ENCODE measurements at regions not wholly inside any gene's neighbourhood (a gene's known extent, or its start where the extent isn't known, plus 50 kb on each side); places are given as distances from the start of the nearest gene placed in this dataset.

DNA sequence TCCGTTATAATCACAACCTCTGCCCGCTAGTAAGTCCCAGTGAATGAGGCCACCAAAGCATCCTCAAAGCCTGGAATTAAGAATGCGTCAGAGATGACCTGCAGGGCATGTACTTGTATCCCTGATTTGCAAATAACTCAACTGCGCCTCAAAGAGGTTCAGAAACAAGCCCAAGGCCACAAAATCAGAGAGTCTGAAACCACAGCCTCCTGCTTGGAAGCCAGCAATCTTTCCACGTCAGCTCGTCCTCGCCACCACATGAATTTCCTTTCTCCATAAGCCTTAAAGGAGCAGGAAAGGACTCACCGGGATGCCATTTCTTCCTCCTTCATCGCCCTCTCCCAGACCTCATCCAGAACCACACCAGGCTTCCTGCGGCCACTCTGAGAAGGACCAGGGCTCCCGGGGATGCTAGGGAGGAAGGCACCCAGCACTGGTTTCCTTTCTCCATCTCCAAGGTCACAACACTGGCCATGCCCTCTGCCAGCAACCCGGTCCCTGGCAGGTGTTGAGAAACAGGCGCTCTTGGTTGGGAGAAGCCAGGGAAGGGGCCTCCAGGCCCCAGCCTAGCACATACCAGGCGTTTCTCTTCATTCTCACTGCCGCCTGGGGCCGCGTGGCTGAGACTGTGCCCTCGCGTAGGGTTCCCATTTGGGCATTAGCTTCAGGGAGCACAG is 191.2 kb upstream of the DIO3 start:
- H3K4me3 ChIP-seq (ENCODE audit: low read length): no peak overlapping the region
- no peak for DNase-seq (ENCODE audit: low read depth, low spot score)

DNA sequence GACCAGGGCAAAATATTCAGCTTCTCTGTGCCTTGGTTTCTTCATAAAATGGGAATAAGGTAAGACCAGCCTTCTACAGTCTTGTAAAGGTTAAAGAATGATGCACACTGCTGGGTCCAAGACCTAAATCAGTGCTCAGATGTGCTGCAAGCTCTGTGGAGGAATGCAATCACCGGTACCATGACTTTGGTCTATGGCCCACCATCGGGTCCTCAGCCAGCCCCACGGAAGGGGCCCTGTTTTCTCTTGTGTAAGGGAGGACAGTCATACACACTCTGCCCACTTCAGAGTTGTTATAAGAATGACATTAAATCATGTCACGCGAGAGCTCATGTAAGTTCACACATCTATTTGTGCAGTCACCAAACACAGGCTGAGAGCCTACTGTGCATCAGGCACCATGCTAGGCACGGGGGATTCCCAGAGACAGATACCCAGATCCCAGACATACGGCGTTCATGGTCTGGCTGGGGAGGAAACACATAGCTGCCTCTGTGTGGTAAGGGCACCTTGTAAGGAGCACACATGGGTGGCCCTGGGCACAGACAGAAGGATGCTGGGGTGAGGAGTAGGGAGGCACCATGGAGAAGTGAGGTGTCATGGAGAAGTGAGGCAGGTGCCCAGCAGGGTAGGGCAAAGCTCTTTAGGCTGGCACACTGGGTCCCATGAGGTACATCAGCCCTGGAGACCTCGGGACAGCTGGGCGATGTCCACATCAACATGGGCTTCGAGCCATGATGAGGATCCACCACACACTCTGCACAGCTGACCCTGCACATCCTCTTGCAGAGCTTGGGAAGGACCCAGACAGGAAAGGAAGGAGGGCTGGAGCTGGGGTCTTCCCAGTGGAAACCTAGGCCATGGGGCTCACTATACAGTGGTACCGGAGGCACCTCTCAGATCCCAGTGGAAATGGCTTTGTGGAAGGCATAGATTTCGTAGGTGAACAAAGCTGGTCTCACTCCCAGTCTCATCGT is 190.4 kb upstream of the DIO3 start:
- no peak for DNase-seq (ENCODE audit: low read depth, low spot score)
- H3K4me3 ChIP-seq (ENCODE audit: low read length): no peak overlapping the region

DNA sequence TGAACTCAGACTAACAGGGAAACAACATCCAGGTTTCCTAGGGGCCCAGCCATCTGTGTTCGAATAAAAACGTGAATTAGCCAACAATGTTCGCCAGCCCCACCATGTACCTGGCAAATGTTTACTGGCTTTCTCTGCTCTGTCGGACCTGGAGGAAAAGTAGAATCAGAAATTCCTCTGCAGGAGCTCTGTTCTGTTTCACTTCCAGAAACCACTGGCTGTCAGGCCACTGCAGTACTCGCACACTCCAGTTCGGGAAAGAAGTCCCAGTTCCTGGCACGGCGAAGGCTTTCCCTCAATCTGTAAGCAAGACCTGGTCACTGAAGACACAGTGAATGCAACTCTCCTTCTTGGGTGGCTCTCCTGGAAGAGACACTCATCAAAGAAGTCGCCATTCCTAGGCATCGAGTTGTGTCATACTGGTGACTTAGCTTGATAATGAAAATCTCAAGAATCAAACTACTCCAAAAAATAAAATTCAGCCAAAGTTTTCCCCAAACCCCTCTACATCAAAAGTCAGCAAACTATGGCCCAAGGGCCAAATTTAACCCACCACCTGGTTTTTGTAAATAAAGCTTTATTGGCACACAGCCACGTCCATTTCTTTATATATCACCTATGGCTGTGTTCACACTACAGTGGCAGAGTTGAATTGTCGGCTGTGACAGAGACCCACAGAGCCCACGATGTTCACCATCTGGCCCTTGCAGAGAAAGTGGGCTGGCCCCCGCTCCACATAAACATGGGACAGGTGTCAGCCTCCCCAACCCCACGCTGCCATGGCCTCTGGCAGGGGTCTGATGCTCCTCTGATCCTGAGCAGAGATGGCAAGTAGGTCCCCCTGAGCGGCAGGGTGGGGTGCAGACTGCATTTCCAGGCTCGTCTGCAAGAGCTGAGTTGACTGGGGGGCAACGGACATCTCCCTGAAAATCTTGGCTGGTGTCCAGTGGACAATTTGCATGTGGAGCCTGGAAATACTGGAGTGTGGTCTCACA is 189.2 kb upstream of the DIO3 start:
- no peak overlapping the region for H3K4me3 ChIP-seq (ENCODE audit: low read length)
- no peak for DNase-seq (ENCODE audit: low read depth, low spot score)

DNA sequence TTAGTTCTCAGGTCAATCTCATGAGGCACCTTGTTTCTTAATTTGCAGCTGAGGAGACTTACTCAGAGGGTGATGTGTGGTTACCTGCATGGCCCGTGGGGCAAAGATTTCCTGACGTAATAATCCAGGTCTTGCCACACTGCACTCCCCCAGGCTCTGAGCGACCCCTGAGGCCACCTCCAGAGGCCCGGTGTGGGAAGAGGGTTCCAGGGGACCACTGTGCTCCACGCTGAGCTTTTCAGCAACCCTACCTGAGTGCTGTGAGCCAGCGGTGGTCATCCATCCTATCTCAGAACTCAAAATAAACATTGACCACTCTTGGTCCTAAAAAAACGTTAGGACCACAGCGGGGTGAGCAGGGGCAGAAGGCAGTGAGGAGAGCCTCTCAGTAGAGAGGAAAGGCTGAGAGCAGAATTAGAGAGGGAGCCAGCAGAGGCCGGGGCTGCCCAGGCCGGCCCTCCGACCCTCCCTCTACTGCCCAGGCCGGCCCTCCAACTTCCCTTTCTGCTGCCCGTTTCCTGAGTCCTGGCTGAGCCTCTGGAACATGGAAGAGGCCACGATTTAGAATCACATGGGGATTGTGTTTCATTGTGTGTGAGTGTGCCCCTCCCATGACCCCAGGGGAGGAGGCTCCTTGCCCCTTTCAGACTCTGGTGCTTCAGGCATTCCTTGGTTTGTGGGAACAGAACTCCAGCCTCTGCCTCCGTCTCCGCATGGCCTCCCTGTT is 188.2 kb upstream of the DIO3 start:
- no peak for DNase-seq (ENCODE audit: low read depth, low spot score)
- H3K4me3 ChIP-seq (ENCODE audit: low read length): no peak overlapping the region

DNA sequence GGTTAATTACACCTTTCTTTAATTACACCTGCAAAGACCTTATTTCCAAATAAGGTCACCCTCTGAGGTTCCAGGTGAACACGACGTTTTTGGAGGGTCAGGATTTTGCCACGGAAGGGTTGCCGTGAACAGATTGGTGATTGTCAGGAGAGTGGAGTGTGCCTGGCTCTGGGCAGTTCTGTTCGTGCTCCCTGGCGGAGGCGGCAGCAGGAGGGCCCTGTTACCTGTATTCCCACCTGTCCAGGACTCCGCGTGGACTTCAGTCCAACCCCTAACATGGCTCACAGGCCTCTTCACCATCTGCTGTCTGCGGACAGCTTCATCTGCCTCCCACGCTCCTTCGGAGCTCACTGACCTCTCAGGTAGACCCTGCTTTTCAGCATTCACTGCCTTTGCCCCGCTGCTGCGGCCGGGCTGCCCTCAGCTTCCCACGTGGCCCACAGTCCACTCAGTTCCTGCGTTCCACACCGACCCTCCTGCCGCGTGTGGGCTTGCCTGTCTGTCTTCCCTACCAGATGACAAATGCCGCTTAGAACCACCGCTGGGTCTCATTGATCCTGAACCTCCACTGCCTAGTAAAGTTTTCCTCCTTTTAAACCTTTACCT is 187.5 kb upstream of the DIO3 start:
- no peak for DNase-seq (ENCODE audit: low read depth, low spot score)
- no peak overlapping the region for H3K4me3 ChIP-seq (ENCODE audit: low read length)

DNA sequence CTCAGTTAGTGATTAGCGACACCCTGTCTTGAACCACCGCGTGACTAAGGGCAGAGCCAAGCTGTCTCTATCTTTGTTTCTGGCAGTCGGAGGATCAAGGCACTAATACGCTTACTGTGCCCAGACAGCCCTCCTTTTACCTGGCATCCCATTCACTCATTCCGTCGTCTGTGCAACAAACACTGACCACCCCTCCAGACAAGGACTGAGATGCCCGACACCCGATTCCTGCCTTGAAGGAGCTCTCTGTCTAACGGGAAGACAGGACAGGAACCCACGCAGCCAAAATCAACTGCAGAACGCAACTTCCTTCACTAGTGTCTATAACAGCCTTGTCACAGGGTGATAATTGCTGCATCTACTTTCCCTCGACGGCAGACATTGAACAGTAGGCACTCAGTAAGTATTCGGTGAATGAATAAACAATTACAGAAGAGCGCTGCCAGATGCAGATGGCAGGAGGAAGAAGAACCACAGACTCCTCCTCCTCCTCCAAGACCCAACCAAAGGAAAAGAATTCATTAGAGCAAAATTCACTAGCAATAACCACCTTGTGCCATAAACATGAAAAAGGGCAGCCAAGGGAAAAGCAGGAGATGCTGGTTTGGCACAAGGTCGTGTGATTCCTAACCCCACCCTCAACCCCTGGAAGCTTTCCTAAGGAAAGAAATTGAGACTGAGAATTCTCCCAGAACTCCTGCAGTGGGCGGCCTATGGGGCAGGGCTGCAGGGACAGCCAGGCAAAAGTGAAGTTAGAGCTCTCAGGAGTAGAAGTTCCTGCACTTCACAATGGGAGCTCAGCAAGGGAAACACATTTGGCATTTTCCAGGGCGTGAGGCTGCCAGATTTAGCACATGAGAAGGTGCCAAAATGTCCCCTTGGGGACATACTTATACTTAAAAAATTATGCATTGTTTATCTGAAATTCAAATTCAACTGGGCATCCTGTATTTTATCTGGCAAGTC is 186.6 kb upstream of the DIO3 start:
- no peak overlapping the region for H3K4me3 ChIP-seq (ENCODE audit: low read length)
- no peak for DNase-seq (ENCODE audit: low read depth, low spot score)

DNA sequence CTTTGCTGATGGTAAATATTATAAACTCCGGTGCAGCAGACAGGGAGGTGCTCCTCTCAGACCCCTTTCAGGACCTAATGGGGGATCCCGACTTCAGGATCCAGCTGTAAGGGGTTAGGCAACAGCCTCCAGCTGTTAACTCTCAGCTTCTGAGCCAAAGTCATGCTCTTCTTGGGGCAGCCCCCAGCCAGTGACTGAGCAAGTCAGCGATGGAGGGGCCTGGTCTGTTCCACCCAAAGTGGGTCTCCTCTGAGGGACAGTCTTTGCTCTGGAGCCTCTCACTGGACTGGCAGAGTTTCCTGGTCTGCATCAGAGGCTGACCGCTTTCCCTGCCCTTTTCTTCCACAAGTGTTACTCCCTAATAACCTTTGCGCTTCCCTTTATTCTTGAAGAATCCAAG is 184.2 kb upstream of the DIO3 start:
- no peak overlapping the region for H3K4me3 ChIP-seq (ENCODE audit: low read length)
- no peak for DNase-seq (ENCODE audit: low read depth, low spot score)

DNA sequence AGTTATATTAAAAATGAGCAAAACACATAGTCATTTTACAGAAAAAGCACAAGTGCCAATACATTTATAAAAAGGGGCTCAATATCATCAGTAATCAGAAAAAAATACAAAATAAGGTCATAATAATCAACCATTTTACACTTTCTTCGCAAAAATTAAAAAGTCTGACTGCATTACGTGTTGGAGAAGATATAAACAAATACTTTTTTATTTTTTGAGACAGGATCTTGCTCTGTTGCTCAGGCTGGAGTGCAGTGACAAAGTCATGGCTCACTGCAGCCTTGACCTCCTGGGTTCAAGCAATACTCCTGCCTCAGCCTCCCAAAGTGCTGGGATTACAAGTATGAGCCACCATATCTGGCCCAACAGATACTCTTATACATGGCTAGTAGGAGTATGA is 181.5 kb upstream of the DIO3 start:
- no peak overlapping the region for H3K4me3 ChIP-seq (ENCODE audit: low read length)
- no peak for DNase-seq (ENCODE audit: low read depth, low spot score)

DNA sequence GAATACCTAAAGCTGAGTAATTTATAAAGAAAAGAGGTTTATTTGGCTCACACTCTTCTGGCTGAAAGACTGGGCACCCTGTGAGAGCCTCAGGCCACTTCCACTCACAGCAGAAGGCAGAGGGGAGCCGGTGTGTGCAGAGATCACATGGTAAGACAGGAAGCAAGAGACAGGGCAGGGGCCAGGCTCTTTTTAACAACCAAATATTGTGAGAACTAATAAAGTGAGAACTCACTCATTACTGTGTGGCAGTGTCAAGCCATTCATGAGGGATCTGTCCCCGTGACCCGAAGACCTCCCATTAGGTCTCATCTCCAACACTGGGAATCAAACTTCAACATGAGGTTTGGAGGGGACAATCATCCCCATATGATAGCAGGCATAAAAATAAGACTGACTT is 180.8 kb upstream of the DIO3 start:
- H3K4me3 ChIP-seq (ENCODE audit: low read length): no peak overlapping the region
- DNase-seq (ENCODE audit: low read depth, low spot score): no peak

DNA sequence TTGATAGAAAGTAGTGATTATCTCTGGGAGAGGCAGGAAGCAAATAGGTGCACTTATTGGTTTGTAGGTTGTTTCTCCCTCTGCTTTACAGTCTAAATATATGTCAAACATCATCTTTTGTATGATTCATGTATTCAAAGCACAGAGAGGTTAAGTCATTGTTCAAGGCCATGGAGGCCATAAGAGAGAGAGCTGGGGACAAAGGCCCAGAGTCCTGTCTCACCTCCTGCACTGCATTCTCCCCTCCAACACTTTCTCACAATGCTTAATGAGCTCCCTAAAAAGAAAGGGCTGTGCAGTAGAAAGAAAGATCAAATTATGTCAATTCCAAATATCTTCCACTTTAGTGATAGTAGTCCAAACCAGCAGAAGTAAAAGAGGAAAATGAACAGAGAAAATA is 180.4 kb upstream of the DIO3 start:
- no peak overlapping the region for H3K4me3 ChIP-seq (ENCODE audit: low read length)
- no peak for DNase-seq (ENCODE audit: low read depth, low spot score)

DNA sequence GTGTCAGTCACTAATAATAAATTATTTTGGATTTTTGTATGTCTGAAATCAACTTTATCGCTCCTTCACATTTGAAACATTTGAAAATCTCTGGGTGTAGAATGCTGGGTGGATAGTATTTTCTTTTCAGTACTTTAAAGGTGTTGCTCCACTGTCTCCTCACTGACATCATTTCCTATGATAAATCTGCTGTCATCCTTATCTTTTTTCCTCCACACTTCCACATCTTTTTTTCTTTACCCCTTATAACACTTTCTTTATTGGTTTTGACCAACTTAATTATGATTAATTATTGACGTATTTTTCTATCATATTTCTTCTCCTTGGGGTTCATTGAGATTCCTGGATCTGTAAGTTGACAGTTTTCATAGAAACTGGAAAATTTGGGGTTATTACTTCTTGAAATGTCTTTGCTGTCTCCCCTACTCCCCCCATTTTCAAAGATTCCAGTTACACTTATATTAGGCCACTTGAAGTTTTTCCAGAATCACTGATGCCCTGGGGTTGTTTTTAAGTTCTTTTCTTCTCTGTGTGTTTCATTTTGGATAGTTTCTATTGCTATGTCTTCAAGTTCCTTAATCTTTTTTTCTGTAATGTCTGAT is 177.5 kb upstream of the DIO3 start:
- H3K4me3 ChIP-seq (ENCODE audit: low read length): no peak overlapping the region
- DNase-seq (ENCODE audit: low read depth, low spot score): no peak

DNA sequence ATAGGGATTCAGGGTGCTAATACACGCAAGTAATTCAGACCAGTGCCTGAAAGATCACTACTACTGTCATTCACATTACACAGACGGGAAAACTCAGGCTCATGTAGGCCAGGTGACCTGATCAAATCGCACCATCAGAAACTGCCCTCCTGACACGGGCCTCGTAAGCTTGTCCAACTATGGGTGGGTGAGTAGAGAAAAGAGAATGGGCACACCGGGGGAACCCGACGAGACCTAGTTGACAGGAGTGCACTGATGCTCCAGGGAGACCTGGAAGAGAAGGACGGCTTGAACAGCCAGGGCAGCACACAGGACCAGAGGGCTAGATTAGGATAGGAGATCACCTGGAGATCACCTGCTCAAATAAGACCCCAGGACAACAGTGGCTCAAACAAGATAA is 166.9 kb upstream of the DIO3 start:
- H3K4me3 ChIP-seq (ENCODE audit: low read length): no peak overlapping the region
- no peak for DNase-seq (ENCODE audit: low read depth, low spot score)

DNA sequence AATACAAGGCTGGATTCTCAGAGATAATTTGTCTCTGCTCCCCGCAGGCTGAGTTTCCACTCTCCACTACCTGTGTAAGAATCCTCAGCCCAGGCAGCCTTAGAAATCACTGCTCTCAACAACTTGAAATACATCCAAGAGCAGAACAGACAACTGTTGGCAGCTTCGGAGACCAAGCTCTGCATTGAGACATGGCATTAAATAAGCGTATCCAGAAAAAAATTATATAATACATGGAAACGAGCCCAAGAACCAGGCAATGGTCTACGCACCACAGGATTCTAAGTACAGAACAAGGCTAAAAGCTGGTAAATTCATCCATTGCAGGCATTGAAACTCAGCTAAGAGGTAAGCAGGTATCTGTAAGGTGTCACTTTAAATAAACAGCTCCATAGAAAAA is 165.5 kb upstream of the DIO3 start:
- DNase-seq (ENCODE audit: low read depth, low spot score): no peak
- H3K4me3 ChIP-seq (ENCODE audit: low read length): no peak overlapping the region

DNA sequence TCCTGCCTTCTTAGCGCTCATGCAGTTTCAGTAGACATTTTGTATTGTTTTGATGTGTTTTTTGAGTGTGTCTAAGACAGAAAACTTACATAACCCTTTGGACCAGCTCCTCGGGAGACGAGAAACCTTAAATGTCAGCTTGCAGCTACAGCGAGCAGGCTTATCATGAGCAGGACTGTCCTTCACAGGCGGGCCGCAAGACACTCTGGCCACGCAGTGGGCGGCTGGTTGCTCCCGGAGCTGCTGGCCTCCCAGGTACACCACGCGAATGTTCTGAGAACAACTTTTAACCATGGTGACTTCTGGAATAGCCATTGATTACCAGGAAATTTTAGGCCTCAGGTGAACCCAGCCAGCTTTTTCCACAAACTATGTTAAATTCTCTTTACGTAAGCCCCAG is 164.1 kb upstream of the DIO3 start:
- no peak overlapping the region for H3K4me3 ChIP-seq (ENCODE audit: low read length)
- no peak for DNase-seq (ENCODE audit: low read depth, low spot score)

DNA sequence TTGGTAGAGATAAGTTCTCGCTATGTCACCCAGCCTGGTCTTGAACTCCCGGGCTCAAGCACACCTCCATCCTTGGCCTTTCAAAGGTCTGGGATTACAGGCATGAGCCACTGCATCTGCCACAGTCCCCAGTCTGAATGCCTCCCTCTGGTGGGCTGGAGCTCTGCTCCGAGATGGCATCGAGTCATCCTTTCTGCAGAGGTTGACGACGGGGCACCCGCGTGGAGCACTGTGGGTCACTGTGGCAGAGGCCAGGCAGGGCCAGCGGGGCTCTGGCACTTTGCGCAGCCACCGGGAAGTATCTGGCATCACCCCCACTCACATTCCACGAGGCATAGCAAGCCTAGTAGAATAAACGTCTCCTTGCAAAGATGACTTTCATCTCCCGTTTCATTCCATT is 163.3 kb upstream of the DIO3 start:
- no peak overlapping the region for H3K4me3 ChIP-seq (ENCODE audit: low read length)
- DNase-seq (ENCODE audit: low read depth, low spot score): no peak

DNA sequence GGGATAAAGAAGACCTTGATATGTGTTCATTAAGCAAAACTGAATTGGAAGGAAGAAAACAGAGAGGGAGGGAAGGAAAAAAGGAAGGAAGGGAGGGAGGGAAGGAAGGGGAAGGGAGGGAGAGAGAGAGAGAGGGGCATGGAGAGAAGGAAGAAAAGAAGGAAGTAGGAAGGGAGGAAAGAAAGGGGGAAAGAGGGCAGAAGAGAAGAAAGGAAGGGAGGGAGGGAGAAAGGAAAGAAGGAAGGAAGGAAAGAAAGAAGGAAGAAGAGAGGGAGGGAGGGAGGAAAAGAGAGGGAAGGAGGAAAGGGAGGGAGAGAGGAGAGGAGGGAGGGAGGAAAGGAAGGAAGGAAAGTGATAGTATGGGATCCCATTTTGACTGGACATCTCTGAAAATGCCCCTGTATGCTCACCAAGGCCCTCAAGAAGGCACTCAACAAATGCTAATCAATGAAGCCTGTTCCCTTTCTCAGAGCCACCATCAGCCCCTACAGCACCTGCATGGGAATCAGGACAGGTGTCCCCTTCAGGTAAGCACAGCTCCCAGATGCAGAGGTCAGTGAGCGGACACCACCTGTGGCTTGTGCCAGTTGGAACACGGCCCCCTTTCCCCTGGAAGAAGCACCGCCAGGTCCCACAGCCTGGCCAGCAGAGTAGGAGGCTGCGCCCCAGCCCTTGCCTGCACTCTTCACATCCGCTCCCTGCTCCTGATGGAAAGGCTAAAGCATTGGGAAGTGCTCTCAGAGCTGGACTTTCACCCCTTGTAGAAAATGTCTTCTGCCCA is 161.4 kb upstream of the DIO3 start:
- H3K4me3 ChIP-seq (ENCODE audit: low read length): no peak overlapping the region
- DNase-seq (ENCODE audit: low read depth, low spot score): no peak
